CD4-positive, alpha-beta T cell (primary cell): ENCODE measurements at regions not wholly inside any gene's neighbourhood (a gene's known extent, or its start where the extent isn't known, plus 50 kb on each side); places are given as distances from the start of the nearest gene placed in this dataset.

ENCODE experiments used
- ATAC-seq: fragments of 200-7000 bp; cut with Tn5 transposase; one replicate; pipeline ENCODE4 v1.10.0; 2022; ENCODE audit warnings: mild to moderate bottlenecking; ENCODE audit not compliant: poor library complexity
- CTCF ChIA-PET: fragments of 350-600 bp; sonication (Branson Sonifier 250); formaldehyde crosslinking; loops from one replicate; lab custom pipeline; 2021; ENCODE audit warnings: antibody characterized with exemption, inconsistent platforms; lab: Charles Lee
- POLR2A ChIA-PET: fragments of 350-600 bp; sonication (Branson Sonifier 250); formaldehyde crosslinking; loops from one replicate; lab custom pipeline; 2021; ENCODE audit warnings: antibody characterized with exemption, inconsistent platforms; lab: Charles Lee
- DNase-seq, 14 experiments: peaks; one replicate each; pipeline ENCODE4 v3.0.0-alpha.2; 2013 to 2020; ENCODE audit warnings: mixed read lengths in 2 of 14
- H3K27ac ChIP-seq, 2 donors: one replicate each; pipeline versions ENCODE4 v1.5.1 to v1.7.0; 2013; ENCODE audit warnings: low read length in 2 of 2, low read depth in 1 of 2, mild to moderate bottlenecking in 1 of 2
- H3K27me3 ChIP-seq, 2 experiments: 1 replicate in 1 of 2; 2 replicates in 1 of 2; pipeline versions ENCODE4 v1.6.1 to v1.7.0; 2013; ENCODE audit warnings: low read length in 2 of 2, control low read depth in 1 of 2, mild to moderate bottlenecking in 1 of 2, moderate library complexity in 1 of 2; ENCODE audit not compliant: insufficient read depth in 2 of 2, control insufficient read depth in 1 of 2
- H3K36me3 ChIP-seq: one replicate; pipeline ENCODE4 v1.6.1; 2013; ENCODE audit warnings: low read length, control low read depth; ENCODE audit not compliant: insufficient read depth
- H3K4me1 ChIP-seq: one replicate; pipeline ENCODE4 v1.6.1; 2013; ENCODE audit warnings: low read length, control low read depth; ENCODE audit not compliant: insufficient read depth
- H3K4me3 ChIP-seq: one replicate; pipeline ENCODE4 v1.5.1; 2013; ENCODE audit warnings: mild to moderate bottlenecking, low read length, moderate library complexity
- H3K9me3 ChIP-seq, 2 experiments: 1 replicate in 1 of 2; 2 replicates in 1 of 2; pipeline versions ENCODE4 v1.6.1 to v1.7.0; 2013; ENCODE audit warnings: low read length in 2 of 2, mild to moderate bottlenecking in 2 of 2, control low read depth in 1 of 2, moderate library complexity in 1 of 2; ENCODE audit not compliant: control insufficient read depth in 1 of 2, insufficient read depth in 1 of 2
- H3K27ac Mint-ChIP-seq: one replicate; pipeline ENCODE4 v1.8.0; 2020; ENCODE audit warnings: mixed read lengths
- H3K27me3 Mint-ChIP-seq: one replicate; pipeline ENCODE4 v1.8.0; 2021; ENCODE audit warnings: mixed read lengths
- H3K36me3 Mint-ChIP-seq: one replicate; pipeline ENCODE4 v1.8.0; 2021; ENCODE audit warnings: low read depth, mixed read lengths
- H3K4me1 Mint-ChIP-seq: one replicate; pipeline ENCODE4 v1.8.0; 2021; ENCODE audit warnings: low read depth, mixed read lengths
- H3K4me3 Mint-ChIP-seq: one replicate; pipeline ENCODE4 v1.8.0; 2020; ENCODE audit warnings: mild to moderate bottlenecking, mixed read lengths
- H3K9me3 Mint-ChIP-seq: one replicate; pipeline ENCODE4 v1.8.0; 2020; ENCODE audit warnings: mixed read lengths
- CTCF ChIP-seq: fragments of 200-600 bp; IDR thresholded peaks from one replicate; pipeline ENCODE4 v1.8.0; 2022; ENCODE audit warnings: antibody characterized with exemption, mild to moderate bottlenecking
- intact Hi-C, 2 experiments: fragments of 100-400 bp; cut with DNase I in 1 of 2; cut with micrococcal nuclease in 1 of 2; formaldehyde crosslinking; loops; one replicate each; pipeline versions ENCODE4 v1.15.1 to v1.9.0; 2023 to 2025; cut with DNase I, micrococcal nuclease

- H3K27me3 ChIP-seq, result no peaks in the 10 kb centered on the region
- H3K4me1 ChIP-seq, result no peaks in the 10 kb centered on the region
- H3K36me3 ChIP-seq, result no peaks in the 10 kb centered on the region
- Mint-ChIP-seq H3K4me1 (no peaks in the 10 kb centered on the region), H3K27me3 (no peaks in the 10 kb centered on the region), H3K36me3 (no peaks in the 10 kb centered on the region), H3K27ac (no peak overlapping the region), H3K4me3 (no peak overlapping the region), H3K9me3 (no peaks in the 10 kb centered on the region)
- H3K27ac ChIP-seq, result no peak overlapping the region
- ATAC-seq (no peak), DNase-seq (no peak)
- POLR2A ChIA-PET, result no interaction called here
- CTCF ChIA-PET, result no interaction called here
- intact Hi-C loops, result no loop called here
- TF ChIP-seq CTCF, result no peak
- H3K4me3 ChIP-seq, result no peak overlapping the region
- no peaks in the 10 kb centered on the region for H3K9me3 ChIP-seq
These were observed 83.8 kb upstream of the FAM169A start for GRCh38 chr5:74949976-74950375.

GRCh38 chr5:74948031-74948546 lies 81.9 kb upstream of the FAM169A start:
- POLR2A ChIA-PET, result interaction anchor here (0.9 kb wide), 1 partner anchor 10 kb away, joined by 3 read pairs; no protein-coding TSS in a partner anchor
- H3K36me3 ChIP-seq, result no peaks in the 10 kb centered on the region
- no peak for ATAC-seq
- CTCF ChIA-PET, result no interaction called here
- no peaks in the 10 kb centered on the region for H3K27me3 ChIP-seq
- Mint-ChIP-seq H3K27ac (no peak overlapping the region), H3K4me1 (no peaks in the 10 kb centered on the region), H3K36me3 (no peaks in the 10 kb centered on the region), H3K4me3 (no peak overlapping the region), H3K9me3 (no peaks in the 10 kb centered on the region), H3K27me3 (peaks cover 5% of the 10 kb centered on the region)
- H3K4me1 ChIP-seq, result no peaks in the 10 kb centered on the region
- intact Hi-C loops, result no loop called here
- H3K27ac ChIP-seq, result no peak overlapping the region
- H3K4me3 ChIP-seq, result no peak overlapping the region
- DNase-seq, result no peak
- no peak for TF ChIP-seq CTCF
- no peaks in the 10 kb centered on the region for H3K9me3 ChIP-seq

GRCh38 chr5:74946471-74946870 lies 80.3 kb upstream of the FAM169A start:
- Histone ChIP-seq H3K27ac (no peak overlapping the region), H3K36me3 (no peaks in the 10 kb centered on the region), H3K27me3 (no peaks in the 10 kb centered on the region), H3K4me3 (no peak overlapping the region), H3K9me3 (no peaks in the 10 kb centered on the region), H3K4me1 (no peaks in the 10 kb centered on the region)
- ChIA-PET POLR2A (no interaction called here), CTCF (no interaction called here)
- Mint-ChIP-seq H3K27ac (no peak overlapping the region), H3K4me1 (no peaks in the 10 kb centered on the region), H3K4me3 (no peak overlapping the region), H3K27me3 (peaks cover 5% of the 10 kb centered on the region), H3K36me3 (no peaks in the 10 kb centered on the region), H3K9me3 (no peaks in the 10 kb centered on the region)
- intact Hi-C loops, result no loop called here
- no peak for TF ChIP-seq CTCF
- ATAC-seq (no peak), DNase-seq (no peak)
